NCI-H69 (cell line): ENCODE measurements at regions not wholly inside any gene's neighbourhood (a gene's known extent, or its start where the extent isn't known, plus 50 kb on each side); places are given as distances from the start of the nearest gene placed in this dataset.
A peak's percentile ranks its signal among the peaks of the same experiment; 100 is the strongest.

Experiments used
- DNase-seq: peaks from one replicate; lab custom pipeline; 2025; lab: John Stamatoyannopoulos, UW

- no peak for DNase-seq
Measured at GRCh38 chr2:167430447-167430846, 542.2 kb downstream of the XIRP2 start.

- peak; percentile 18 for DNase-seq
Measured at GRCh38 chr2:167424803-167425755, 536.8 kb downstream of the XIRP2 start.

- DNase-seq: peak; percentile 13
Measured at GRCh38 chr2:167424221-167424620, 535.9 kb downstream of the XIRP2 start.

GRCh38 chr2:167423731-167424130 is 535.5 kb downstream of the XIRP2 start:
- no peak for DNase-seq

GRCh38 chr2:167420211-167420610 is 531.9 kb downstream of the XIRP2 start:
- no peak for DNase-seq

- DNase-seq: no peak
Measured at GRCh38 chr2:167415068-167415467, 526.8 kb downstream of the XIRP2 start.

- DNase-seq: no peak
Measured at GRCh38 chr2:167411367-167411766, 523.1 kb downstream of the XIRP2 start.

GRCh38 chr2:167406558-167406957 is 518.3 kb downstream of the XIRP2 start:
- no peak for DNase-seq

- DNase-seq: no peak
Measured at GRCh38 chr2:167404627-167405284, 516.5 kb downstream of the XIRP2 start.

- no peak for DNase-seq
Measured at GRCh38 chr2:167401309-167401708, 513.0 kb downstream of the XIRP2 start.

- DNase-seq: no peak
Measured at GRCh38 chr2:167400546-167400945, 512.3 kb downstream of the XIRP2 start.

GRCh38 chr2:167398873-167399272 is 510.6 kb downstream of the XIRP2 start:
- no peak for DNase-seq

GRCh38 chr2:167388901-167389300 is 500.6 kb downstream of the XIRP2 start:
- no peak for DNase-seq

- DNase-seq: peak; percentile 54
Measured at GRCh38 chr2:167388497-167388896, 500.2 kb downstream of the XIRP2 start.

GRCh38 chr2:167386694-167387093 is 498.4 kb downstream of the XIRP2 start:
- no peak for DNase-seq

GRCh38 chr2:167383610-167384194 is 495.4 kb downstream of the XIRP2 start:
- no peak for DNase-seq

GRCh38 chr2:167381349-167381748 is 493.1 kb downstream of the XIRP2 start:
- DNase-seq: no peak

- DNase-seq: no peak
Measured at GRCh38 chr2:167380555-167380954, 492.3 kb downstream of the XIRP2 start.

- no peak for DNase-seq
Measured at GRCh38 chr2:167380094-167380493, 491.8 kb downstream of the XIRP2 start.

- DNase-seq: no peak
Measured at GRCh38 chr2:167369083-167369482, 480.8 kb downstream of the XIRP2 start.

- DNase-seq: no peak
Measured at GRCh38 chr2:167368371-167368770, 480.1 kb downstream of the XIRP2 start.

GRCh38 chr2:167365216-167365615 is 476.9 kb downstream of the XIRP2 start:
- DNase-seq: no peak

- no peak for DNase-seq
Measured at GRCh38 chr2:167361426-167361825, 473.1 kb downstream of the XIRP2 start.
